Suprapubic skin (tissue), 4 donors: ENCODE measurements at regions not wholly inside any gene's neighbourhood (a gene's known extent, or its start where the extent isn't known, plus 50 kb on each side); places are given as distances from the start of the nearest gene placed in this dataset.

ENCODE experiments used
- DNase-seq, 2 donors: peaks; one replicate each; pipeline ENCODE4 v3.0.0-alpha.2; 2019; ENCODE audit warnings: low spot score in 2 of 2
- H3K27ac ChIP-seq: fragments of 200-600 bp; sonication (generic); one replicate; pipeline ENCODE4 v1.5.1; 2019
- H3K27me3 ChIP-seq: fragments of 200-600 bp; sonication (generic); one replicate; pipeline ENCODE4 v1.5.1; 2019
- H3K36me3 ChIP-seq: fragments of 200-600 bp; sonication (generic); one replicate; pipeline ENCODE4 v1.5.1; 2019
- H3K4me1 ChIP-seq: fragments of 200-600 bp; sonication (generic); one replicate; pipeline ENCODE4 v1.5.1; 2019
- H3K4me3 ChIP-seq: fragments of 200-600 bp; sonication (generic); one replicate; pipeline ENCODE4 v1.5.1; 2019; ENCODE audit warnings: mild to moderate bottlenecking
- H3K9me3 ChIP-seq: fragments of 200-600 bp; sonication (generic); one replicate; pipeline ENCODE4 v1.5.1; 2019
- EP300 ChIP-seq: sonication (generic); formaldehyde crosslinking; IDR thresholded peaks from one replicate; pipeline ENCODE4 v1.6.1; 2017; ENCODE audit warnings: antibody characterized with exemption
- POLR2A ChIP-seq, 2 donors: fragments of 450-650 bp; IDR thresholded peaks; one replicate each; pipeline ENCODE4 v1.6.1; 2017; ENCODE audit warnings: antibody characterized with exemption in 2 of 2, mild to moderate bottlenecking in 2 of 2, moderate library complexity in 2 of 2
- POLR2AphosphoS5 ChIP-seq, 3 donors: sonication (generic); formaldehyde crosslinking; IDR thresholded peaks; one replicate each; pipeline ENCODE4 v1.6.1; 2017; ENCODE audit warnings: antibody characterized with exemption in 3 of 3
- WGBS: methylation state at CpG from one replicate; pipeline ENCODE4 v1.1.5; 2018; 5-methylcytosine and 5-hydroxymethylcytosine counted together
- TF ChIP-seq, protein P1 (sequence below), 2 donors: fragments of 200-600 bp in 1 of 2; fragments of 450-650 bp in 1 of 2; sonication (generic) in 1 of 2; IDR thresholded peaks; one replicate each; pipeline ENCODE4 v1.5.1; 2016 to 2019; ENCODE audit warnings: antibody characterized with exemption in 2 of 2, mild to moderate bottlenecking in 1 of 2, moderate library complexity in 1 of 2

DNA sequence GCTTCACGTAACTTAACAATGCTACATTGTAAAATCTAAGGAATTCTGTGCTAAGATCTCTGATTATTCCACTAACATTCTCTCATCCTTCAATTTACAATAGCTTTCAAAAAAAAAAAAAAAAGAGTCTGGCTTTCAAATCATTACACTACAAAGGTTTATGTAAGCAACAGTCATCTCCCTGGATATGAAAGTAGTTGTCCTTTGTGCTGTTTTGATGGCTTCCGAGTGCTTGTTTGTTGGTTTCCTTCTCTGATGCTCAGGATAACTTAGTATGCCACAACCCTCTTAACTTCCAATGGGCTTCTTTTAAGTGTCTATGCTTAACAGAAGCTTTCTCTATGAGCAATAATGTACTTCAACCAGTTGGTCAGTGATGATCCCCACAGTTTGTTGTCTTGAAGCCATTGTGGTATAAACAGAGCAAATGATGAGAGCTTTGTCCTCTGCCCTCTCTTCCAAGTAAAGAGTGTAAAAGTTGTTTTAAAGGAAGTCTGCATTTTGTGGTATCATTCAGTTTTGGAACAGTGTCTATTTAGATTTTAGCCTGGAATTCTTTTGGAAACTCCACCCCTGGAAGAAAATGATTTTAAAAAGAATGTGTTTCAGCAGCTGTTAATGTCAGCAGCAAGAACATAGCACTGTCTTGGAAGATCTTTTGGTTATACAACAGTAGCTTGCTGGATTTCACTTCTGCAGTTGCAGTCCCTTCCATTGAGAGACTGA, 396.1 kb upstream of the RGS6 start:
- no peak overlapping the region for H3K27ac ChIP-seq
- DNase-seq = no peak
- no peaks in the 10 kb centered on the region for H3K36me3 ChIP-seq
- no peaks in the 10 kb centered on the region for H3K9me3 ChIP-seq
- WGBS = 81% methylated on average over 2 of the region's 2 CpGs
- no peak overlapping the region for H3K4me3 ChIP-seq
- H3K4me1 ChIP-seq = peaks cover 31% of the 10 kb centered on the region
- H3K27me3 ChIP-seq = no peaks in the 10 kb centered on the region
- TF ChIP-seq POLR2AphosphoS5 (IDR thresholded peaks at IDR 0.05) = no peak
- TF ChIP-seq POLR2A (IDR thresholded peaks at IDR 0.05) = no peak

DNA sequence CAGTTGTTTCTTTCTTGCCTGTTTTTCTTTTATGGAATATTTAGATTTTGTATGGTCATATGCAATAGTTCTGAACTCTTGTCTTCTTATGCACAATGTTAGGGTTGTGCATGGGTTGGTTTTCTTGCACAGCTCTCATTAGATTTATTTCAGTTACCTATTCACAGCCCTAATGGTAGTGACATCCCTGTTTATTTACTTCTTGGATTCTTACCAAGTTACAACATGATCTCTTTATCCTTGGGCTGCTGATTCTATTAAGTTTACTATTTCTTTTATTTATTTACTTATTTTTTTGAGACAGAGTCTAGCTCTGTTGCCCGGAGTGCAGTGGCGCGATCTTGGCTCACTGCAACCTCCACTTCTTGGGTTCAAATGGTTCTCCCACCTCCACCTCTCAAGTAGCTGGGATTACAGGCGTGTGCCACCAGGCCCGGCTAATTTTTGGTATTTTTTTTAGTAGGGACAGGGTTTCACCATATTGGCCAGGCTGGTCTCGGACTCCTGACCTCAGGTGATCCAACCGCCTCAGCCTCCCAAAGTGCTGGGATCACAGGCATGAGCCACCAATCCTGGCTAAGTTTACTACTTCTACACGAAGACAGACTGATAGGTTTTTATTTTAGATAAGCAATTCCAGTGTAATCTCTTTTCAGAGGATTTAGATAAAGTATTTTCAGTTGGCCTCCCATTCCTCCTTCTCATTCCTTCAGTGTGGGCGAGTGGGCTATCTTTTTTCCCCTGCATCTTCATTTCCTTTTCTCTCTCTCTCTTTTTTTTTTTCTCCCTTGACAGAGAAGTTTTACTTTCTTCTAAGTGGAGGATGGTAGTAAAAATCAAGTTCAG, 395.1 kb upstream of the RGS6 start:
- Histone ChIP-seq H3K27ac (no peak overlapping the region), H3K4me3 (no peak overlapping the region), H3K9me3 (no peaks in the 10 kb centered on the region), H3K4me1 (peaks cover 31% of the 10 kb centered on the region), H3K36me3 (no peaks in the 10 kb centered on the region), H3K27me3 (no peaks in the 10 kb centered on the region)
- WGBS = 95% methylated on average over 9 of the region's 9 CpGs
- TF ChIP-seq EP300 = no peak
- no peak for DNase-seq

DNA sequence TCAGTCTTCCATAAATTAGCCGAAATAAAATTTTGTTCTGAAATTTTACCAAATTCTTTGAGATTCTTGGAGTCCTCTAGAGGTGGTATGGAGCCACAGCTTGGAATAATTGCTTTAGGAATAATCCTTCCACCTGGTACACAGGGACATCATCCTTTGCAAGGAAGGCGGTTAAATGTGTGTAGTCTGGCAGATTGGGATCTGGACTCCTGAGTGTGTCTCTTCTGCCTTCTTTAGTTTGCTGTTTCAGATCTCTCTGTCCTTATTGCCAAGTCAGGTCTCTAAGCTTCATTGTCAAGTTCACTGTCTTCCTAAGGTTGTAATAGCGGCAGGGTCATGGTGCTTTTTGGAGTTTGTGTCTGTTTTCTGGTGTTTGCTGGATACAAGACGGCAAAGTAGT, 393.9 kb upstream of the RGS6 start:
- no peaks in the 10 kb centered on the region for H3K36me3 ChIP-seq
- H3K4me3 ChIP-seq = no peak overlapping the region
- no peak for DNase-seq
- WGBS = 84% methylated on average over 4 of the region's 4 CpGs
- H3K4me1 ChIP-seq = peaks cover 24% of the 10 kb centered on the region
- H3K9me3 ChIP-seq = no peaks in the 10 kb centered on the region
- no peaks in the 10 kb centered on the region for H3K27me3 ChIP-seq
- TF ChIP-seq POLR2AphosphoS5 (IDR thresholded peaks at IDR 0.05) (no peak), EP300 (no peak), POLR2A (IDR thresholded peaks at IDR 0.05) (no peak)
- TF ChIP-seq, protein P1, sequence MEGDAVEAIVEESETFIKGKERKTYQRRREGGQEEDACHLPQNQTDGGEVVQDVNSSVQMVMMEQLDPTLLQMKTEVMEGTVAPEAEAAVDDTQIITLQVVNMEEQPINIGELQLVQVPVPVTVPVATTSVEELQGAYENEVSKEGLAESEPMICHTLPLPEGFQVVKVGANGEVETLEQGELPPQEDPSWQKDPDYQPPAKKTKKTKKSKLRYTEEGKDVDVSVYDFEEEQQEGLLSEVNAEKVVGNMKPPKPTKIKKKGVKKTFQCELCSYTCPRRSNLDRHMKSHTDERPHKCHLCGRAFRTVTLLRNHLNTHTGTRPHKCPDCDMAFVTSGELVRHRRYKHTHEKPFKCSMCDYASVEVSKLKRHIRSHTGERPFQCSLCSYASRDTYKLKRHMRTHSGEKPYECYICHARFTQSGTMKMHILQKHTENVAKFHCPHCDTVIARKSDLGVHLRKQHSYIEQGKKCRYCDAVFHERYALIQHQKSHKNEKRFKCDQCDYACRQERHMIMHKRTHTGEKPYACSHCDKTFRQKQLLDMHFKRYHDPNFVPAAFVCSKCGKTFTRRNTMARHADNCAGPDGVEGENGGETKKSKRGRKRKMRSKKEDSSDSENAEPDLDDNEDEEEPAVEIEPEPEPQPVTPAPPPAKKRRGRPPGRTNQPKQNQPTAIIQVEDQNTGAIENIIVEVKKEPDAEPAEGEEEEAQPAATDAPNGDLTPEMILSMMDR (IDR thresholded peaks at IDR 0.05) = no peak
- H3K27ac ChIP-seq = no peak overlapping the region

DNA sequence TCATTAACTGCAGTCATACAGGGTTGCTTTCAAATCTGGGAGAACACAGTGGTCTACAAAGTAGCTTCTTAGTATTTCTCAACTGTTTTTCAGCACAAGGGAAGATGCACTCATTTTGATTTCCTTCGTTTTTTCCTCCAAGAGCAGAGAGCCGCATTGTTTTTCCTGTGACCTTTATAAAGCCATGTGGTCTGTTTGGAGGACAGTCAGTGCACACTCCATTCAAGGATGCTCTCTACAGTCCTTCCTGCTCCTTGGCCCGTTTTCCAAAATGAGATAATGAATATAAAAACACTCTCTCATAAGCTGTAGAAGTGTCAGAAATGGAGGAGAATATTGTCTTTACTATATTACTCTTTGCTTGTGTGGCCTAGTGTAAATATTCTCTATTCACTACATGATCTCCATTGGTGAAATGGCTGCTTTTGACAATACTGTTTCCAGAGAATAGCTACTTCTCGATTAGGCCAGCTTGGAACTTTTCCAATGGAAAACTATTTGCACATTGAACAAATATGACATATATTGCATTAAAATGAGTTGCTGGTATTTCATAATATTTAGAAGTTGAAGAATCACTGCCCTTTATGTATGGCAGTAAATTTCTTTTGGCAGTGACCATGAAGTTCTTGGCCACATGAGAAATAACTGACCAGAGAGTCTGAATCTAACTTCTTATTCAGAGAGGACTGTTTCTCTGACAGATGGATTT, 393.1 kb upstream of the RGS6 start:
- WGBS = 60% methylated on average over 4 of the region's 4 CpGs
- Histone ChIP-seq H3K27me3 (no peaks in the 10 kb centered on the region), H3K36me3 (no peaks in the 10 kb centered on the region), H3K4me1 (peaks cover 24% of the 10 kb centered on the region), H3K4me3 (no peak overlapping the region), H3K27ac (no peak overlapping the region), H3K9me3 (no peaks in the 10 kb centered on the region)
- no peak for DNase-seq
- no peak for TF ChIP-seq POLR2AphosphoS5 (IDR thresholded peaks at IDR 0.05)
- TF ChIP-seq, protein P1 (IDR thresholded peaks at IDR 0.05) = no peak
- no peak for TF ChIP-seq POLR2A (IDR thresholded peaks at IDR 0.05)
- TF ChIP-seq EP300 = no peak

DNA sequence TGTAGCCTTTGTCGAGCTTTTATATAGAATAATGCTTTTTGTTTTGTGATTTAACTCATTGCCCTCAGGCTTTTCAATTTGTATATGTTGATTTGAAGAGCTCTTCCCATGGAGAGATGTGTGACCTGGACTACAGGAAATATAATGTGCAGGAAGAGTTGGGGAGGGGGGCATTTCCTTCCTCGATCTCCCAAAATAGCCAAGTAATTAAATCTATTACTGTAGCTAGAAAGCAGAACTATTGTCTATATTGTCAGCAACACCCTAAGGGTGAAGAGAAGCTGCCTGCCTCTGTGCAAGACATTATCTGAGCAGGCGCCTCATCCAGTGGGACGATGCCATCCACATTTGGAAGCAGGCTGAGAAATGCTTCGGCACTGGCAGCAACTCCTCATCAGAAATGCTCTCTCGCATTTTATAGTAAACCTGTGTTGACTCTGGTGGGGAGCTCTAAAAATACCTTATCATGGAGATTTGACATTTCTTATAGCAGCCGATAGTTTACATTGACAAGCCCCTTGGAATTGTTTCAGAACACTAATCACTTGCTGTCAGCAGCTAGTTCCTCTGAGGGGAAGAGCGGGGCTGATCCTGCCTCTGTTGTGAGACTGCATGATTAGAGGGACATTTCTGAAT, 392.5 kb upstream of the RGS6 start:
- no peak for DNase-seq
- Histone ChIP-seq H3K9me3 (no peaks in the 10 kb centered on the region), H3K4me1 (peaks cover 24% of the 10 kb centered on the region), H3K27ac (no peak overlapping the region), H3K4me3 (no peak overlapping the region), H3K27me3 (no peaks in the 10 kb centered on the region), H3K36me3 (no peaks in the 10 kb centered on the region)
- 59% methylated on average over 8 of the region's 8 CpGs for WGBS
- TF ChIP-seq, protein P1 (IDR thresholded peaks at IDR 0.05) = no peak
- TF ChIP-seq EP300 (no peak), POLR2AphosphoS5 (IDR thresholded peaks at IDR 0.05) (no peak), POLR2A (IDR thresholded peaks at IDR 0.05) (no peak)
